Gastrocnemius medialis (tissue), 4 donors: ENCODE measurements at regions not wholly inside any gene's neighbourhood (a gene's known extent, or its start where the extent isn't known, plus 50 kb on each side); places are given as distances from the start of the nearest gene placed in this dataset.
"Not testable (repeated sequence)": the region's sequence is repeated elsewhere in the genome, so short reads cannot be mapped to it uniquely, and the experiment has no call there.

Source experiments
- ATAC-seq, 2 donors: fragments of 150-250 bp; one replicate each; pipeline ENCODE4 v1.9.1; 2016
- DNase-seq, 2 donors: peaks; one replicate each; pipeline ENCODE4 v3.0.0-alpha.2; 2019
- H3K27ac ChIP-seq, 4 donors: fragments of 200-600 bp; sonication (generic); 1 replicate in 1 of 4; 2 replicates in 3 of 4; pipeline ENCODE4 v1.5.1; 2016 to 2018; ENCODE audit warnings: mild to moderate bottlenecking in 2 of 4, moderate library complexity in 1 of 4
- H3K27me3 ChIP-seq, 3 donors: fragments of 200-600 bp; sonication (generic) in 2 of 3; 1 replicate in 1 of 3; 2 replicates in 2 of 3; pipeline versions ENCODE4 v1.5.1 to v1.6.0; 2016 to 2019; ENCODE audit warnings: mild to moderate bottlenecking in 1 of 3, moderate library complexity in 1 of 3
- H3K36me3 ChIP-seq, 2 donors: fragments of 200-600 bp; sonication (generic) in 1 of 2; one replicate each; pipeline ENCODE4 v1.5.1; 2017 to 2018
- H3K4me1 ChIP-seq, 2 donors: fragments of 200-600 bp; sonication (generic) in 1 of 2; one replicate each; pipeline ENCODE4 v1.5.1; 2016 to 2017; ENCODE audit warnings: mild to moderate bottlenecking in 2 of 2
- H3K4me3 ChIP-seq, 4 donors: fragments of 200-600 bp; sonication (generic) in 3 of 4; 1 replicate in 1 of 4; 2 replicates in 3 of 4; pipeline ENCODE4 v1.5.1; 2016 to 2019; ENCODE audit warnings: mild to moderate bottlenecking in 2 of 4
- H3K9me3 ChIP-seq, 3 donors: fragments of 200-600 bp; sonication (generic) in 2 of 3; 1 replicate in 1 of 3; 2 replicates in 2 of 3; pipeline ENCODE4 v1.5.1; 2016 to 2019
- CTCF ChIP-seq, 5 experiments: fragments of 450-650 bp in 3 of 5; fragments of 200-600 bp in 2 of 5; sonication (generic) in 2 of 5; IDR thresholded peaks in 4 of 5; conservative IDR thresholded peaks in 1 of 5; 1 replicate in 4 of 5; 2 replicates in 1 of 5; pipeline ENCODE4 v1.5.1; 2016 to 2019; ENCODE audit warnings: antibody characterized with exemption in 5 of 5, mild to moderate bottlenecking in 3 of 5, moderate library complexity in 3 of 5
- POLR2A ChIP-seq, 2 donors: fragments of 450-650 bp; IDR thresholded peaks; one replicate each; pipeline ENCODE4 v1.6.1; 2017; ENCODE audit warnings: antibody characterized with exemption in 2 of 2, mild to moderate bottlenecking in 2 of 2, moderate library complexity in 2 of 2
- in situ Hi-C, 4 donors: fragments of 200-750 bp; cut with MboI; loops; one replicate each; pipeline versions ENCODE4 v1.15.0 to v1.8.0; 2017; ENCODE audit warnings: low sequenced_read_pairs in 4 of 4
- intact Hi-C: fragments of 100-400 bp; cut with DNase I; formaldehyde crosslinking; loops from one replicate; pipeline ENCODE4 v1.15.1; 2023; ENCODE audit warnings: low total_unique reads

- in situ Hi-C loops: loop anchor here (10.0 kb wide), 1 partner anchor 914 kb away; no protein-coding TSS in a partner anchor
- Histone ChIP-seq H3K27me3 (no peaks in the 10 kb centered on the region), H3K27ac (no peak overlapping the region), H3K36me3 (no peaks in the 10 kb centered on the region), H3K9me3 (no peaks in the 10 kb centered on the region), H3K4me3 (no peak overlapping the region), H3K4me1 (no peaks in the 10 kb centered on the region)
- ATAC-seq (no peak), DNase-seq (no peak)
- intact Hi-C loops: no loop called here
- TF ChIP-seq CTCF (IDR thresholded peaks at IDR 0.05 in 4 of 5, conservative IDR thresholded peaks at IDR 0.05 in 1 of 5) (no peak), POLR2A (IDR thresholded peaks at IDR 0.05) (no peak)
These were observed 117.8 kb downstream of the RPLP1 start for GRCh38 chr15:69570454-69570853.

- TF ChIP-seq CTCF (IDR thresholded peaks at IDR 0.05 in 4 of 5, conservative IDR thresholded peaks at IDR 0.05 in 1 of 5) (no peak), POLR2A (IDR thresholded peaks at IDR 0.05) (no peak)
- Histone ChIP-seq H3K36me3 (no peaks in the 10 kb centered on the region), H3K4me3 (no peak overlapping the region), H3K27me3 (no peaks in the 10 kb centered on the region), H3K9me3 (no peaks in the 10 kb centered on the region), H3K4me1 (no peaks in the 10 kb centered on the region), H3K27ac (no peak overlapping the region)
- no peak for ATAC-seq
- intact Hi-C loops: no loop called here
- in situ Hi-C loops: loop anchor here (10.0 kb wide), 1 partner anchor 914 kb away; no protein-coding TSS in a partner anchor
- DNase-seq: no peak
These were observed 118.4 kb downstream of the RPLP1 start for GRCh38 chr15:69570997-69571396.

GRCh38 chr15:69573278-69573677, 120.7 kb downstream of the RPLP1 start:
- H3K27me3 ChIP-seq, H3K36me3 ChIP-seq, H3K4me1 ChIP-seq, intact Hi-C loops, DNase-seq, H3K27ac ChIP-seq, H3K9me3 ChIP-seq, ATAC-seq, H3K4me3 ChIP-seq: not testable (repeated sequence)
- in situ Hi-C loops: loop anchor here (10.0 kb wide), 1 partner anchor 912 kb away; no protein-coding TSS in a partner anchor

- intact Hi-C loops: no loop called here
- no peak for DNase-seq
- no peaks in the 10 kb centered on the region for H3K36me3 ChIP-seq
- TF ChIP-seq POLR2A (IDR thresholded peaks at IDR 0.05) (no peak), CTCF (IDR thresholded peaks at IDR 0.05 in 4 of 5, conservative IDR thresholded peaks at IDR 0.05 in 1 of 5) (no peak)
- H3K4me3 ChIP-seq: no peak overlapping the region
- H3K27ac ChIP-seq: no peak overlapping the region
- in situ Hi-C loops: loop anchor here (10.0 kb wide), 1 partner anchor 911 kb away; no protein-coding TSS in a partner anchor
- no peaks in the 10 kb centered on the region for H3K9me3 ChIP-seq
- no peak for ATAC-seq
- H3K27me3 ChIP-seq: no peaks in the 10 kb centered on the region
- no peaks in the 10 kb centered on the region for H3K4me1 ChIP-seq
These were observed 121.3 kb downstream of the RPLP1 start for GRCh38 chr15:69573815-69574475.

- DNase-seq (no peak), ATAC-seq (no peak)
- in situ Hi-C loops: loop anchor here (10.0 kb wide), 1 partner anchor 910 kb away; no protein-coding TSS in a partner anchor
- Histone ChIP-seq H3K27me3 (no peaks in the 10 kb centered on the region), H3K27ac (no peak overlapping the region), H3K9me3 (no peaks in the 10 kb centered on the region), H3K36me3 (no peaks in the 10 kb centered on the region), H3K4me3 (no peak overlapping the region), H3K4me1 (no peaks in the 10 kb centered on the region)
- TF ChIP-seq POLR2A (IDR thresholded peaks at IDR 0.05): no peak
- TF ChIP-seq CTCF (IDR thresholded peaks at IDR 0.05 in 4 of 5, conservative IDR thresholded peaks at IDR 0.05 in 1 of 5): no peak
- intact Hi-C loops: no loop called here
These were observed 121.9 kb downstream of the RPLP1 start for GRCh38 chr15:69574506-69574905.
